HG02610 (cell line): ENCODE measurements at regions not wholly inside any gene's neighbourhood (a gene's known extent, or its start where the extent isn't known, plus 50 kb on each side); places are given as distances from the start of the nearest gene placed in this dataset.
"Not testable (repeated sequence)": the region's sequence is repeated elsewhere in the genome, so short reads cannot be mapped to it uniquely, and the experiment has no call there.

Experiments used
- ATAC-seq: cut with Tn5 transposase; IDR thresholded peaks from one replicate; pipeline ENCODE4 v1.9.1; 2021; ENCODE audit warnings: mild to moderate bottlenecking, moderate library complexity; ENCODE audit not compliant: unreplicated experiment

DNA sequence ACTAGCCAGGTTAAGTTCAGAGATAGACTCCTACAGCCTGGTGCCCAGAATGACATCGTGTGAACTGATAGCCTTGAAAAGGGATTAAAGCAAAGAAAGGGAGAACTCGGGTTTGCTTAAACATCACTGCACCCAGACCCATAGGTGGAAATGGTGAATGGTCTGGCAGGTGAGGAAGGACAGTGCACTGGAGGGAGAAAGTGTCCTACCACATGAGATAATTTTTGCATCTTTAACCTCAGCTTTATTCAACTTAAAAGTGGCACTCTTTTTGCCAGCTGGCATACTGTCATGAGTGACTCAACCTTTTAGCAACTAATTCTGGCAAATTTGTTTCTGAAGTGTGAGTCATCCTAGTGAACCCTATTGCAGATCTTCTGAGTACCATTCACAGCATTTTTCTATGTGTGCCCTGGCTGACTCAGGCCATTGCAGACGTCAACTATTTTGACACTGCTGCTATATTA is 53.0 kb upstream of the DAPP1 start:
- no peak for ATAC-seq

- no peak for ATAC-seq
Measured at GRCh38 chr4:99762728-99763127, 53.9 kb upstream of the DAPP1 start.

- no peak for ATAC-seq
Measured at GRCh38 chr4:99759988-99760387, 56.6 kb upstream of the DAPP1 start.

DNA sequence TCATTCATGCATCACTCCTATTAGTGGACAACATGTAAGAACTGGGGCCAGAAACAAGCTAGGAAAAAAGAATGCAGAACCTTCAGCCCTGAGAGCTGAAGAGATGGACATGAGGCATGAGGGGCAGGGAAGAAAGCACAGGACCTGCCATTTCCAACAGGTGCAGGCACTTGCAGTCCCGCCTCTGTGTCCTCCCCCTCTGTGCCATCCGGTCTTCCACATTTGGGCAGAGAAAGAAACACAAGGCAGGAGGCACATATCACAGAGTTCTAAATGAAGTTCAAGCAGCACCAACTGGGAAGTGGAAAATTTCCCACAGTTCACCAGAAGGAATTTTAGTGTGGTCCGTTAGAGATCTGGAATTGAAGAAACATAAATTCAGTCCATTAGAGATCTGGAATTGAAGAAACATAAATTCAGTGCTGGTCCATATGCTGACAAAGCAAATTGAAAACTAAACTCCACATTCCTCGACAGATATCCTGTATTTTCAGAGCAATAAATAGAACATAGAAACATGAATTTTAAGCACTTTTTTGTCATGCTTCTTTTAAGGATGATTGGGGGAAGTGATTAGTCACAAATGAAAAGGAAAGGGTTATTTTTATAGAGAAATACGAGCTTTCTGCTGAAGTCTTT is 57.2 kb upstream of the DAPP1 start:
- ATAC-seq, result no peak

- ATAC-seq, result no peak
Measured at GRCh38 chr4:99755223-99755944, 61.2 kb upstream of the DAPP1 start.

GRCh38 chr4:99754756-99755155 is 61.9 kb upstream of the DAPP1 start:
- ATAC-seq, result no peak

DNA sequence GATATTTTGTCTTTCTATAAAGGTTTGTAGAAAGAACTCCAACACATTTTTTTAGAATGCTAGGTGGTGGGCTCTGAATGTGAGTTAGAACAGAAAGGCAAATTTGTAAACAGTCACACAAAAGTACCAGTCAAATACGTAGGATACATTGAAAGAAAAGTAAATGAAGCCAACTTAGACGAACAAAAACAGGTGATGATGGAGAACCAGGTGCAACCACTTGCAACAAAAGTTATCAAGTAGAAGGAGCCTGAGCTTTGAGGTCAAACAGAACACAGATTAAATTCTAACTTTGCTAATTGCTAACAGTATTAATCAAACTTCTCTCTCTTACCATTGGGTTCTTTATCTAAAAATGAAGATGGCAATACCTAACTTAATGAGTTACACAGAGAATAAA is 62.7 kb upstream of the DAPP1 start:
- no peak for ATAC-seq

- peak; percentile 59 for ATAC-seq
Measured at GRCh38 chr4:99749445-99750391, 66.9 kb upstream of the DAPP1 start.

GRCh38 chr4:99746443-99746842 is 70.2 kb upstream of the DAPP1 start:
- ATAC-seq, result no peak

GRCh38 chr4:99736846-99737245 is 79.2 kb upstream of the C4orf54 start:
- ATAC-seq, result no peak

DNA sequence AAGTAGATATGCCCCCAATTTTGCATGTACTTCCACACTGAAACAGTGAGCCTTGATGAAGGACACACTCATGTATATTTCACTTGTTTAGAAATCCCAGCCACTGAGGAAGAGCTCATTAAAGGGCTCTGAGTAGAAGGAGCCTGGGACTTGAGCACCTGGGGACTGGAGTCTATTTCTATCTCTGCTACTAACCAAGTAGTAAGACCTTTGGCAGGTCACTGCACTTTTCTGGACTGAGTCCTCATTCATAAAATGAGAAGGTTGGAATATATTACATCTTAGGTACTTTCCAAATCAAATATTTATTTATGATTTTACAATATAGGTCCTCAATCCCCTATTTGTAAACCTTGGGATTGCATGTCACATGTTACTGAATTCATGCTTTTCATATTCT is 78.2 kb upstream of the C4orf54 start:
- no peak for ATAC-seq

GRCh38 chr4:99734583-99735322 is 77.1 kb upstream of the C4orf54 start:
- no peak for ATAC-seq

DNA sequence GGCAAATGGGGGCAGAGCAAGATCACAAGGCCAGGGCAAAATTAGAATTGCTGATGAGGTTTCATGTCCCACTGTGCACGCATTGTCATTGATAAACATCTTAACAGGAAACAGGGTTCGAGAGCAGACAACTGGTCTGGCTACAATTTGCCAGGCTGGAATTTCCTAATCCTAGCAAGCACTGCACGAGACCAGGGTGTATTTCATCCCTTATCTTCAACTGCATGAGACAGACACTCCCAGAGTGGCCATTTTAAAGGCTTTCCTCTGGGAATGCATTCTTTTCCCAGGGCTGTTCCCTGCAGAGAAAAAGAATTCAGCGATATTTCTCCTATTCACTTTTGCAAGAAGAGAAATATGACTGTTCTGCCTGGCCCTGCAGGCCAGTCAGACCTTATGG is 75.8 kb upstream of the C4orf54 start:
- not testable (repeated sequence) for ATAC-seq

DNA sequence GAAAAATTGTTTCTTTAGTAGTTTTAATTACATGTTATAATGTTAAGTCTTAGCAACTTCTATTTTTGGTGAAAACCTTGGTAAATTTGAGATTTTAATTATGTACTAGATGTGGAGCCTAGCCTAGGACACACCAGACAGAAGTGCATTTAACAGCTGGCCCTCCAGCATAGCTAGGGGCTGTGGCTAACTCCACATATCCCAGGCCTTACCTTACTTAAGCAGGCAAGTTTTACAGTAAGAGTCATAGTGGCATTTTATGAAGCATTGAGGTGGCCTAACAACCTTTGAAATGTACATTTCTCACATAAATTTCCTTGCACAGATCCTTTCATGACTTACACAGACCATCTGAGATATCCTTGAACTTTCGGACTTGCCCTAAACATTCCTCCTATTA is 71.6 kb upstream of the C4orf54 start:
- ATAC-seq, result no peak

GRCh38 chr4:99724067-99724466 is 66.4 kb upstream of the C4orf54 start:
- ATAC-seq, result no peak

DNA sequence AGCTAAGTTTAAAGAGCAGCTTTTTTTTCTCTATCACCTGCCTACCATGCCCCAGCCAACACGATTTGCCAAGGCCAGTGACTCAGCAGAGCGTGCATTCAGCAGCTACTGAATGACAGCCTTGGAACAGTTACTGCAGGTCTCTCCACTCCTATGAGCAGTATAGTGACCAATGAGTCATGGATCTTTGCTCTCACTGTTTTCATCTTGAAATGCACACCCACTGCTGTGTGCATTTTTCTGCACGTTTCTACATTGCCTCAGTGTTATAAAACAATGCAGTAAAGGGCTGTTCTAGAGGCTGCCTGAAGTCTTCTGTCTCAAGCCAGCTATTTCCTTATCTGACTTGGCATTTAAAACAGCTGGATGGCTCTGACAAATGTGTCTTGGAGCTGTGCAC is 66.0 kb upstream of the C4orf54 start:
- no peak for ATAC-seq

DNA sequence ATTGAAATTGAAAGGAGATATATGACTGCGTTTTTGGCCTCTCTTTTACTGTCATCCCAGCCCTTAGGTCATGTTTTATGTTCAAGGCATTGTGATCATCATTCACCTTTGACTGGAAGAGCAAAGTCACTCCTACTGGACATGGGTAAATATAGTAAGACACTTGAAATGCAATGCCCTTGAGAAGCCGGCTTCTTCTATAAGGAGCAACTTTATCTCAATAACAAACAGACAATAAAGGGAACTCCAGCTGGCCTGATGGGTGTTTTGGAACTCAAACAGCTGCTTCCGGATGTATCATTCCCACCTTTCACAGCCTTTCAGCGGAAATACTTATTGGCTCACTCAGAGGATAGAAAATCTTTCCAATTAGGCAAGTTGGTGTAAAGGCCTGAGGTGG is 65.1 kb upstream of the C4orf54 start:
- ATAC-seq, result no peak

DNA sequence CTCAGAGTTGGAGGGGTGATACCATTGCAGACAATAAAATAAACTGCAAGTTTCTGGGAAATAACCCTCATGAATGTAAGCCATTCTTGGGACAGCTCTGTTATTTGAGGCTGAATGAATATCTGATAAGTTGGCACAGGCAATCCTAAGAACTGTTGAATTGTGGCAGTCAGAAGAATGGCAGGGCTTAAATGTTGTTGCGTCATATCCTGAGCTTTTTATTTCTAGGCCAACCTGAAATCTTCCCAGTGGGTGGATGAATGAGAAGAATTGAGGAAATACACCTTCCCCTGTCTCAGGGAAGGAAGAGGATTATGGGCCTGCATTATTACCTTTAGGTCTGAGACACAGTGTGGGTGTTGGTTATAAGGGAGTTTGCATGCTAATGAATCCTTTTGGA is 64.4 kb upstream of the C4orf54 start:
- no peak for ATAC-seq

GRCh38 chr4:99720206-99720605 is 62.6 kb upstream of the C4orf54 start:
- ATAC-seq, result no peak

DNA sequence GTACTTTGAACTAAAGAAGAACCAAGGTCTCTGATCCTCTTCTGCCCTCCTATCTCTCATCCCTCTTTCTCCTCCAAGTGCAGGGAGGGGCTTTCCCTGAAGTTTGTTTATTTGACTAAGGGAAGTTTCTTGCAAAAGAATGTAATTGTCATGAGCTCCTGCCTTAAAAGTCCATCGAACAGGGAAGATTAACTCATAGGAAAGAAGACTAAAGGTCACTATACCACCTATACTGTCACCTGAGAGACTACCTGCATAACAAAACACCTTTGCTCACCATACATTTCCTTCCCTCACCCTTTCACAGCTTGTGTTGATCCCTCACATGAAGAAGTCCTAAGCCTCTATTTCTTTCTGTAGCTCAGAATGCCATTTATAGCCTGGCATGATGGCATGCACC is 59.4 kb upstream of the C4orf54 start:
- ATAC-seq, result no peak

DNA sequence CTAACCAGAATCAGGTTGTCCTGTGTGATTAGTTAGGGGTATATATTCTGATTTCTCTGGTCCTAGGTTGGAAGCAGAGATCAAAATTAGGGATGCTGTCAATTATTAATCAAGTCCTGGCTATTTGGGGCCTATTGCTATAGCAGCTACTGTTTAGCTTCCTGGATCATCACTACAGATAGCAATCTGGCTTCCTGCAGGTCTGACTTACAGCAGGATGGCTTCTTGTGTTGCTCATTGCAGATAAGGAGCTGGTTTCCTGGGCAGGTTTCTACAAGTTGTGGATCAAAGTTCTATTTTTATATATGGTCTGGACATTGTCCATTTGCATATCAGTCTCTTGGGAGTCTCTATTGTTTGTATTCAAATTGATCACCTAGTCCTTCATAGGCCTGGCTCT is 57.7 kb upstream of the C4orf54 start:
- no peak for ATAC-seq
